Prostate gland (tissue), 2 donors: ENCODE measurements at regions not wholly inside any gene's neighbourhood (a gene's known extent, or its start where the extent isn't known, plus 50 kb on each side); places are given as distances from the start of the nearest gene placed in this dataset.

ENCODE experiments used
- DNase-seq: peaks from one replicate; pipeline ENCODE4 v3.0.0-alpha.2; 2019; ENCODE audit warnings: low spot score
- H3K27ac ChIP-seq, 2 donors: fragments of 200-600 bp; sonication (generic); 2 replicates each; pipeline ENCODE4 v1.5.1; 2017 to 2019
- H3K27me3 ChIP-seq: fragments of 200-600 bp; sonication (generic); replicated peaks from 2 replicates; pipeline ENCODE4 v1.5.1; 2019; ENCODE audit not compliant: insufficient read depth
- H3K36me3 ChIP-seq, 2 donors: fragments of 200-600 bp; sonication (generic); 1 replicate in 1 of 2; 2 replicates in 1 of 2; pipeline versions ENCODE4 v1.5.1 to v1.8.1; 2017 to 2019
- H3K4me1 ChIP-seq: fragments of 200-600 bp; sonication (generic); replicated peaks from 2 replicates; pipeline ENCODE4 v1.5.1; 2019
- H3K4me3 ChIP-seq, 2 donors: fragments of 200-600 bp; sonication (generic); 2 replicates each; pipeline ENCODE4 v1.5.1; 2017 to 2019
- H3K9me3 ChIP-seq: fragments of 200-600 bp; sonication (generic); 2 replicates; pipeline ENCODE4 v1.5.1; 2017
- POLR2A ChIP-seq: fragments of 450-650 bp; IDR thresholded peaks from one replicate; pipeline ENCODE4 v1.6.1; 2016; ENCODE audit warnings: antibody characterized with exemption, mild to moderate bottlenecking
- POLR2AphosphoS5 ChIP-seq: sonication (generic); formaldehyde crosslinking; IDR thresholded peaks from one replicate; pipeline ENCODE4 v1.6.1; 2017; ENCODE audit warnings: antibody characterized with exemption
- WGBS: methylation state at CpG from one replicate; pipeline ENCODE4 v1.1.5; 2018; 5-methylcytosine and 5-hydroxymethylcytosine counted together
- intact Hi-C: fragments of 100-400 bp; cut with DNase I; formaldehyde crosslinking; loops from one replicate; pipeline ENCODE4 v1.14.2; 2022
- TF ChIP-seq, protein P1 (sequence below), 4 experiments: fragments of 200-600 bp in 2 of 4; fragments of 450-650 bp in 2 of 4; sonication (generic) in 2 of 4; IDR thresholded peaks; 1 replicate in 3 of 4; 2 replicates in 1 of 4; pipeline ENCODE4 v1.5.1; 2016 to 2019; ENCODE audit warnings: antibody characterized with exemption in 4 of 4, mild to moderate bottlenecking in 2 of 4, moderate library complexity in 2 of 4

DNA sequence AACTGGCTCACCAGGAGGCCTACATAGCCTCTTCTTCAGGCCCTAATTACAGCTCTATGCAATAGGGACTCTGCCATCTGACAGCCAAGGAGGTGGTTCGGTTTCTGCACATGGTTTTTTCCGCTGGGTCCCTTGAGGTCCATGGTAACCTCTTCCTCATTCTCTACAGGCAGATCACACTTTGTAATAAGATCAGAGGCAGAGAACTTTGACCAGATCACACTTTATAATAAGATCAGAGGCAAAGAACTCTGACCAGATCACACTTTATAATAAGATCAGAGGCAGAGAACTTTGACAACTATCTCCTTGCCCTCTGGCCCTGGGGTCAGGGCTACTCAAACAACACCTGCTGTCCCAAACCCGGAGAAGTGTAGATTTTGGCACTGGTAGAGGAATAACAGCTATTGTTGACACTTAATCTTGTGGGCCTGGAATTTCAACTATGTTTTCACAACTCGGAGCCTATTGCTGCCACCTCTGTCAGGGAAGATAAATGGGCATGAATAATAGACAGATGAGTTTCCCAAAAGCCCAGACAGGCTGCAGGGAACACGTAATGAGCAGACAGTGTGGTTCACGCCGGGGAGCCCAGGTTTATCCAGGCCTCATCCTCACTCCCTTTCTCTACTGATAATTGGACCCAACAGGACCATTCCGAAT lies 246.1 kb downstream of the UQCRFS1 start:
- no peaks in the 10 kb centered on the region for H3K36me3 ChIP-seq
- H3K27me3 ChIP-seq: no peaks in the 10 kb centered on the region
- H3K4me3 ChIP-seq: no peak overlapping the region
- H3K27ac ChIP-seq: no peak overlapping the region
- no peaks in the 10 kb centered on the region for H3K9me3 ChIP-seq
- no peak for TF ChIP-seq POLR2A
- no peak for TF ChIP-seq POLR2AphosphoS5
- TF ChIP-seq, protein P1, sequence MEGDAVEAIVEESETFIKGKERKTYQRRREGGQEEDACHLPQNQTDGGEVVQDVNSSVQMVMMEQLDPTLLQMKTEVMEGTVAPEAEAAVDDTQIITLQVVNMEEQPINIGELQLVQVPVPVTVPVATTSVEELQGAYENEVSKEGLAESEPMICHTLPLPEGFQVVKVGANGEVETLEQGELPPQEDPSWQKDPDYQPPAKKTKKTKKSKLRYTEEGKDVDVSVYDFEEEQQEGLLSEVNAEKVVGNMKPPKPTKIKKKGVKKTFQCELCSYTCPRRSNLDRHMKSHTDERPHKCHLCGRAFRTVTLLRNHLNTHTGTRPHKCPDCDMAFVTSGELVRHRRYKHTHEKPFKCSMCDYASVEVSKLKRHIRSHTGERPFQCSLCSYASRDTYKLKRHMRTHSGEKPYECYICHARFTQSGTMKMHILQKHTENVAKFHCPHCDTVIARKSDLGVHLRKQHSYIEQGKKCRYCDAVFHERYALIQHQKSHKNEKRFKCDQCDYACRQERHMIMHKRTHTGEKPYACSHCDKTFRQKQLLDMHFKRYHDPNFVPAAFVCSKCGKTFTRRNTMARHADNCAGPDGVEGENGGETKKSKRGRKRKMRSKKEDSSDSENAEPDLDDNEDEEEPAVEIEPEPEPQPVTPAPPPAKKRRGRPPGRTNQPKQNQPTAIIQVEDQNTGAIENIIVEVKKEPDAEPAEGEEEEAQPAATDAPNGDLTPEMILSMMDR (IDR thresholded peaks at IDR 0.05): no peak
- WGBS: 66% methylated on average over 8 of the region's 8 CpGs
- DNase-seq: no peak
- H3K4me1 ChIP-seq: no peaks in the 10 kb centered on the region
- intact Hi-C loops: no loop called here

DNA sequence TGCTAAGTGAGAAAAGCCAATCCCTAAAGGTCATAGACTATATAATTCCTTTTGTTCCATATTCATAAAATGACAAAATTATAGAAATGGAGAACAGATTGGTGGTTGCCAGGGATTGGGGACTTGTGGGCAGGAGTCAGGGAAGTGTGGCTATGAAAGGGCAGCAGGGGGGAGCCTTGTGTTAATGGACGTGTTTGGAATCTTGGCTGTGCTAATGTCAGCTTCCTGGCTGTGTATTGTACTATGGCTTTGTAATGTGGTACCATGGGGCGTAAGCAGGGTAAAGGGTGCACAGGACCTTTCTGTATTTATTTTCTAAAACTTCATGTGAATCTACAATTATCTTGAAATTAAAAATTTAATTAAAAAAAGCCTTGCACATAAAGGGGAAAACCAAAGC lies 248.5 kb downstream of the UQCRFS1 start:
- intact Hi-C loops: no loop called here
- Histone ChIP-seq H3K9me3 (no peaks in the 10 kb centered on the region), H3K36me3 (no peaks in the 10 kb centered on the region), H3K27me3 (no peaks in the 10 kb centered on the region), H3K4me1 (no peaks in the 10 kb centered on the region), H3K4me3 (no peak overlapping the region), H3K27ac (no peak overlapping the region)
- WGBS: 69% methylated on average over 2 of the region's 2 CpGs
- DNase-seq: no peak
- TF ChIP-seq, protein P1 (IDR thresholded peaks at IDR 0.05): no peak
- TF ChIP-seq POLR2AphosphoS5: no peak
- no peak for TF ChIP-seq POLR2A

DNA sequence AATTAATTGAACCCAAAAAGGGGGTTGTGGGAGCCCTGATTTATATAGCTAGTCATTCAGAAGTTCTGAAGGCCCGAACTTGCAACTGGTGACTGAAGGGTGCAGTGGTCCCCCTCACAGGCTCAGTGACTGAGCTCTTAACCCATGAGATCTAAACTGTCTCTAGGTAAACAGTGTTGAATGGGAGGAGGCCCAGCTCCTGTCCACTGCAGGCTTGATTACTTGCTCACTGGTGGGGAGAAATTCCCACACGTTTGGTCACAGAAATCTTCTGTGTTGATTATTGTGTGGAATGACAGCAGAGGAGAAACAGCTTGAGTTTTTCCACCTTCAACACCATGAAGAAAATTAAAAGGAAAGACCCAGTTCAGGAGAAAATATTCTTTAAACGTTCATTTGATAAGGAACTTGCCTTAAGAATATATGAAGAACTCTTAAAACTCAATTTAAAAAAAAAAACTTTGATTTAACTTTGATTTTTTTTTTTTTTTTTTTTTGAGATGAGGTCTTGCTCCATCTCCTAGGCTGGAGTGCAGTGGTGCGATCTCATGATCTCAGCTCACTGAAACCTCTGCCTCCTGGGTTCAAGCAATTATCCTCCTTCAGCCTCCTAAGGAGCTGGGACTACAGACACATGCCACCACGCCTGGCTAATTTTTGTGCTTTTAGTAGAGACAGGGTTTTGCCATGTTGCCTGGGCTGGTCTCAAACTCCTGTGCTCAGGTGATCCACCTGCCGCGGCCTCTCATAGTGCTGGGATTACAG lies 249.3 kb downstream of the UQCRFS1 start:
- H3K9me3 ChIP-seq: no peaks in the 10 kb centered on the region
- H3K27me3 ChIP-seq: no peaks in the 10 kb centered on the region
- H3K4me1 ChIP-seq: no peaks in the 10 kb centered on the region
- intact Hi-C loops: no loop called here
- DNase-seq: no peak
- H3K4me3 ChIP-seq: no peak overlapping the region
- H3K27ac ChIP-seq: no peak overlapping the region
- WGBS: 74% methylated on average over 7 of the region's 7 CpGs
- TF ChIP-seq POLR2A (no peak), POLR2AphosphoS5 (no peak)
- TF ChIP-seq, protein P1 (IDR thresholded peaks at IDR 0.05): no peak
- H3K36me3 ChIP-seq: no peaks in the 10 kb centered on the region

DNA sequence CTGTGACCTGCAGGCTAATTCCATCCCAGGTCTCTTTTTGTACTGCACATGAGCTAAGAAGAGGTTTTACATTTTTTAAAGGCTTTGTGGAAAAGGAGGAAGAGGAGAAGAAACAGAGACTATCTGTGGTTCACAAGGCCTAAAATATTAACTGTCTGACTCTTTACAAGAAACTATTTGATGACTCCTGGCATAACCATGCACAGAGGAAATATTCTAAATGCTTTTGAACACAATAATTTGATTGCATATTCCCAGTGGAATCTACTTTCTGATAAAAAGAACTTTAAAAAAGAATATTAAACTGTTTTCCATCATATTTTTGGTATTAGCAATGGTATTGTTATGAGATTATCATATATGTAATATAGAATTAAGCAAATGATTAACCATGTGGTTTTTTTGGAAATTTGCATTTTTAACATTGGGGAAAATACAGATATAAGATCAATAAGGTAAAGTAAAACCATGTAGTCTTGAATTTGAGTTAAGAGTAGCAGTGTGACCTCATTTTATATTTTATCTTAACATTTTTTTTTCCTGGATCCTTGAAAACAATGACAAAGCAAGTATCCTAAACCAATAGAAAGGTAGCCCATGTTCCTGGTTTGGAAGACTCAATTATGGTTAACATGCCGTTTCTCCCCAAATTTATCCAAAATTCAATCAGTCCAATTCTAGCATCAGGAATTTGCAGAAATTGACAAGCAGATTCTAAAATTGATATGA lies 251.0 kb downstream of the UQCRFS1 start:
- Histone ChIP-seq H3K9me3 (no peaks in the 10 kb centered on the region), H3K27me3 (no peaks in the 10 kb centered on the region), H3K36me3 (no peaks in the 10 kb centered on the region), H3K4me3 (no peak overlapping the region), H3K27ac (no peak overlapping the region), H3K4me1 (no peaks in the 10 kb centered on the region)
- intact Hi-C loops: no loop called here
- no peak for DNase-seq
- WGBS: 96% methylated on average over 1 of the region's 1 CpG
- TF ChIP-seq, protein P1 (IDR thresholded peaks at IDR 0.05): no peak
- TF ChIP-seq POLR2AphosphoS5 (no peak), POLR2A (no peak)
